ENCODE measurements at regions not wholly inside any gene's neighbourhood (a gene's known extent, or its start where the extent isn't known, plus 50 kb on each side); places are given as distances from the start of the nearest gene placed in this dataset.
A peak's percentile ranks its signal among the peaks of the same experiment; 100 is the strongest.

- DNase-seq: no peak
Measured at GRCh38 chr18:50444539-50444938, 69.7 kb downstream of the SKA1 start.

- no peak for DNase-seq
Measured at GRCh38 chr18:50446629-50447028, 71.8 kb downstream of the SKA1 start.

DNA sequence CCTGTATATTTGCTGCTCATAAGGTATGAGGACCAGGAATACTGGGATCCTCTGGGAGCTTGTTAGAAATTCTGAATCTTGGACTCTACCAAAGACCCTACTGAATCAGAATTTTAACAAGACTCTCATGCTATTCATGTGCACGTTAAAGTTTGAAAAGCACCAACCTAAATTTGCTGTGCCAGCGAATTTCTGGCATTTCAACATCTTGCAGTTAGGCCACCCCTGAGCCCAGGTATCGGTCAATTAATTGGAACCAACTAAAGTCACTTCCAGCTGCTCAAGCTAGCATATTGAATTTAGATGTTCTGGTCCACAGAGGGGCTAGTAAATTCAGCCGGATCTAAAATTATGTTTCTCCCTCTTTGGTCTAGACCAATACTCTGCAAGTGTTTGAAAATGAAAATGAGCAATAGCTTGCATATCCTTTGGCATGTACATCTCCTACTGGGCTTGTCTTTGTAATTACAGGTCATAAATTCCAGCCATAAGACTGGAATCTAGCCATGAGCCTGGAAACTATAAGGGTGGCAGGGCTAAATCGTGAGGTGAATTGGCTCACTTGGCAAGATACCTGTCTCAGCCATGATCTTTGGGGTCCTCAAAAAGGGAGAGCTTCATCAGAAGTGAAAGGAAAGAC is 72.4 kb downstream of the SKA1 start:
- DNase-seq: no peak

DNA sequence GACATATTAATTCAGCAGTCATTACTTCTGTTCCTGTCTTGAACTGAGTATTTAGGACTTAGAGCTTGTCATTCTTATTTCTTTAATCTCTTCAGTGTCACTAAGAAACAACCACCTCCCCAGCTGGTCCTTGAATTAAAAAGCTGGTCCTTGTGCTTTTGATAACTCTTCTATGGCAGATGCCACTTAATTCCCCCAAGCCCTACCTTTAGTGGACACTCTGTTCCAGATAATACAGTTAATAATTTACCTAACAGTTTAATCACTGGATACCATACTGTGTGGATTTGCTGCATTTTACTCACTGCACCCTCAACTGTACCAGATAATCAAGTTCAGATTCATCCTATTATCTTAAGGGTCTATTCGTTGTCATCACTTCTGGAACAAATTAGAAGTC is 73.1 kb downstream of the SKA1 start:
- DNase-seq: no peak

DNA sequence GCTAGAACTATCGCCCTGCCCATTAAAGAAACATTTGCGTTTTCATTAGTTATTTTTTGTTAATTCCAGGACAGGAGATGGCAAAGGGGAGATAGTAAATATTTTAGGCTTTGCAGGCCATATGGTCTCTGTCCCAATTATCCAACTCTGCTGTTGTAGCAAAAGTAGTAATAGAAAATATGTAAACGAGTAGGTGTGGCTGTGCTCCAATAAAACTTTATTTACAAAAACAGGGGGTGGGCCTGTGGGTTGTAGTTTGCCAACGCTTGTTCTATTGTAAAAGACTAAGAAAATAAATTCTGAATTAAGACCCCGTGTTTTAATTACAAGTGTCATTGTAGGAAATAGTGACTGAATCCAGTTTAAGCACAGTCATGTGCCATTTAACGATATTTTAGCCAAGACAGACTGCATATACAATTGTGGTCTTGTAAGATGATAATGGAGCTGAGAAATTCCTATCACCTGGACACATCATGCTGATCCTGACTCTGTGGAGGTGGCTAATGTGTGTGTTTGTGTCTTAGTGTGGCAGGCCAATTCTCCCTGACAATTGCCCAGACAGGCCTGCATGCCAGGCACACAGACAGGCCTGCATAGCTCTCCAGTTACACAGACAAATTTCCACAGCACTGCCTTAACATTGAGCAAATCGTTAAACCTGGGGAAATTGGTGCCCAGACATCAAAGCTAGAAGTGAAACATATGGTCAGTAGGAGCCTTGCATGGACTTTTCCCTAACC is 76.4 kb downstream of the SKA1 start:
- no peak for DNase-seq

- DNase-seq: no peak
Measured at GRCh38 chr18:50453014-50453680, 78.3 kb downstream of the SKA1 start.

- no peak for DNase-seq
Measured at GRCh38 chr18:50453732-50454131, 78.9 kb downstream of the SKA1 start.

DNA sequence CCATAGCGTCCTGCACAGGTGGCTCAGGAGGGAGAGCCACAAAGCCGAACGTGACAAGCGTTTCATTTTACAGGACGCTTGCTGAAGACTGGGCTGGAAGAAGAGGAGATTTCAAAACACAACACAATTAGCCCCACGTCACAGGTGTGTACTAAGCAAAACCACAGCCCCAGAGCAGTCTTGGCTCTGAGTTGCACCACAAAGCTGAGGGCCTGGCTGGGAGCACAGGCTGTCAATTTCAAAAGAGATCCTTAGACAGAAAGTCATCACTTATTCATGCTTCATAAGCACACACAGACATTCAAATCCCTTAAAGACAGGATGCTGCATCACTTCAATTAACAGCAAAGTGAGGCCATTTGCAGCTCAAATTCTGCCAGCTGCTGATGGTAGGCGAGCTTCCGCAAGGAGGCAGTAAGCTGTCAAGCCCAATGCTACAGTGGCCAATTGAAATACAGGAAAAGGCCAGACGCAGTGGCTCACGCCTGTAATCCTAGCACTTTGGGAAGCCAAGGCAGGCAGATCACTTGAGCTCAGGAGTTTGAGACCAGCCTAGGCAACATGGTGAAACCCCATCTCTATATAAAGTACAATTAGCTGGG is 79.6 kb downstream of the SKA1 start:
- DNase-seq: no peak

DNA sequence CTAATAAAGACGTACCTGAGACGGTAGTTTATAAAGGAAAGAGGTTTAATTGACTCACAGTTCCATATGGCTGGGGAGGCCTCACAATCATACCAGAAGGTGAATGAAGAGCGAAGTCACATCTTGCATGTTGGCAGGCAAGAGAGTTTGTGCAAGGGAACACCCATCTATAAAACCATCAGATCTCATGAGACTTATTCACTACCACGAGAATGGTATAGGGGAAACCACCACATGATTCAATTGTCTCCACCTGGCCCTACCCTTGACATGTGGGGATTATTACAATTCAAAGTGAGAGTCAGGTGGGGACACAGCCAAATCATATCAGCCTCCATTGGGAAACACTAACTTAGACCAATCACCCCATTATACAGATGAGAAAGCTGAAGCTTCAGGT is 81.4 kb downstream of the SKA1 start:
- no peak for DNase-seq

- no peak for DNase-seq
Measured at GRCh38 chr18:50457639-50458038, 82.8 kb downstream of the SKA1 start.

GRCh38 chr18:50458366-50458765 is 83.5 kb downstream of the SKA1 start:
- DNase-seq: no peak

DNA sequence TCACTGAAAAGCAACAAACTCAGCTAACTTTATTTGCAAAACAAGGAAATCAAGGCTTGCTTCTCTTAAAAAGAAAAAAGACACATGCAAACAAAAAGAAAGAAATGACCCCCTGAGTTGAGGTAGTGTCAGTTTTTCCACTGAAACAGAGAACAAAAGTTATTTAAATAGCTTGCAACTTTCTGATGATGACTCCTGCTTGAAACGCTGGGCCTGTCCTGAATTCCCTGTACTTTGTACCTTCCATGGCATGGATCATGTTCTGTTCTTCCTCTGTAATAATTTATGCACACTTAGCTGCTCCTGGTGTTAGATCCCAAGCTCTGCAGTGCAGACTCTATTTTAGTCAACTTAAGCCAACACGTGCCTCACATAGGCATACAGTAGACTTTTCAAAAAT is 84.0 kb downstream of the SKA1 start:
- DNase-seq: no peak

GRCh38 chr18:50460062-50460461 is 85.2 kb downstream of the SKA1 start:
- DNase-seq: no peak

GRCh38 chr18:50460716-50461115 is 85.9 kb downstream of the SKA1 start:
- DNase-seq: no peak

- DNase-seq: no peak
Measured at GRCh38 chr18:50461251-50461650, 86.4 kb downstream of the SKA1 start.

- peak in 1 of 3 donors; percentile 2 for DNase-seq
Measured at GRCh38 chr18:50465211-50466153, 90.6 kb downstream of the SKA1 start.

DNA sequence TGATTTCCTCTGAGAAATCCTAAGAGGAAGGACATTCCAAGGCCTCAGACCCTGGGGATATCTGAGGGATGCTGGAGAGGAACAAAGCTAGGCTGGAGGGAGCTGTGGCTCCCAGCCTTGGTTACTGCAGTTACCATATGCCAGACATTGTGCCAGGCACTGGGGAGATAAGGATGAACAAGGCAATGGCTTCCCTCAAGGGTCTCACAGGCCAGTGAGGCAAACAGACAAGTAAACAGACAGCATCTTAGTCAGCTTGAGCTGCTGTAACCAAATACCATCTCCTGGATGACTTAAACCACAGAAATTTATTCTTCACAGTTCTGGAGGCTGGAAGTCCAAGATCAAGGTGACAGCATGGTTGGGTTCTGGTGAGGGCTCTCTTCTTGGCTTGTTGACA is 91.8 kb downstream of the SKA1 start:
- DNase-seq: no peak

- no peak for DNase-seq
Measured at GRCh38 chr18:50468807-50469206, 91.1 kb upstream of the MAPK4 start.

GRCh38 chr18:50469380-50469781 is 90.5 kb upstream of the MAPK4 start:
- no peak for DNase-seq

- DNase-seq: no peak
Measured at GRCh38 chr18:50472941-50473340, 86.9 kb upstream of the MAPK4 start.

GRCh38 chr18:50473881-50474280 is 86.0 kb upstream of the MAPK4 start:
- DNase-seq: no peak

- DNase-seq: no peak
Measured at GRCh38 chr18:50475538-50476193, 84.2 kb upstream of the MAPK4 start.

Data from suppressor macrophage treated with lipopolysaccharide for 1 hour (primary cell).